GM21737 (cell line): ENCODE measurements at regions not wholly inside any gene's neighbourhood (a gene's known extent, or its start where the extent isn't known, plus 50 kb on each side); places are given as distances from the start of the nearest gene placed in this dataset.

ENCODE experiments used
- ATAC-seq: cut with Tn5 transposase; IDR thresholded peaks from one replicate; pipeline ENCODE4 v1.9.1; 2021; ENCODE audit warnings: mild to moderate bottlenecking, moderate library complexity; ENCODE audit not compliant: unreplicated experiment

GRCh38 chr10:31586723-31587638 lies 268.0 kb downstream of the ZEB1 start:
- ATAC-seq: no peak

- no peak for ATAC-seq
Measured at GRCh38 chr10:31584876-31585275, 265.9 kb downstream of the ZEB1 start.

GRCh38 chr10:31584098-31584631 lies 265.1 kb downstream of the ZEB1 start:
- ATAC-seq: no peak

- no peak for ATAC-seq
Measured at GRCh38 chr10:31583293-31583692, 264.3 kb downstream of the ZEB1 start.

GRCh38 chr10:31582365-31583052 lies 263.5 kb downstream of the ZEB1 start:
- ATAC-seq: no peak

DNA sequence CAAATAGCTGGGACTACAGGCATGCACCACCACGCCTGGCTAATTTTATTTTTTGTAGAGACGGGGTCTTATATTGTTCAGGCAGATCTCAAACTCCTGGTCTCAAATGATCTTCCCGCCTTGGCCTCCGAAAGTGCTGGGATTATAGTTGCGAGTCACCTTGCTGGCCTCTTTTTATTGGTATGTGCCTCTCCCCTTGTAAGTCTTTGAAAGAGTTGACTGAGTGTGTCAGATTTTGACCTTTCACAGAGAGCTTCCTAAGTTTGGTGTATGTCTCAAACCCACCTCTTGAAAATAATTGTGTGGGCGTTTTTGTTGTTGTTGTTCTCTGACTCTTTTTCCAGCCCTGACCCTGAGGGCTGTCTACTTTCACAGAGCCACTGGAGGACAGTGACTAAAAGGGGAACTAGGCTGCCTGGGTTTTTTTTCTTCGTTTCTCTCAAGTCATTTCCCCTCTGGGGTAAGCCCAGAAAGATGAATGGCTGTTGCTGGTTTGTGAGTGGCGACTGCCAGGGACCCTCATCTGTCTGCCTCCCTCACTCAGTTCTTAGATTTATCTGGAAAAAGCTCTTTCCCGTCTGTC lies 262.8 kb downstream of the ZEB1 start:
- ATAC-seq: no peak

DNA sequence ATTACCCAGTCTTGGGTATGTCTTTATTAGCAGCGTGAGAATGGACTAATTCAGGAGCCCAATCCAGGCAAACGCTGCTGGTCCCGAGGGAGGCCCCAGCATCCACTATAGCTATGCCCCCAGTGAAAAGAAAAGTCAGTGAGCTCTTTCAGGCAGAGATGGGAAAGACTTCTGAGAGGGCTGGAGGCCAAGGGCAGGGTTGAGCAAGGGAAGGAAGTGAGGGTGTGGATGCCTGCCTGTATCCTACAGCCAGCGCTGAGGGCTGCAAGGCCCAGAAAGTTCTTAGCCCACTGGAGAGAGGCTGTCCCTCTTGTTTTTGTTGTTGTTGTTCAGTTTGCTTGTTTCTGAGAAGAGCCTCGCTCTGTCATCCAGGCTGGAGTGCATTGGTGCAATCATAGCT lies 261.6 kb downstream of the ZEB1 start:
- no peak for ATAC-seq
